GM12878 (cell line): ENCODE measurements at regions not wholly inside any gene's neighbourhood (a gene's known extent, or its start where the extent isn't known, plus 50 kb on each side); places are given as distances from the start of the nearest gene placed in this dataset.

Experiments
- ATAC-seq: fragments of 200-7000 bp; cut with Tn5 transposase; 3 replicates; pipeline ENCODE4 v1.9.1; 2020; ENCODE audit warnings: mild to moderate bottlenecking, moderate library complexity
- BruUV-seq: library from RNA; stranded (reverse); fragments of 400-500 nt; replicated peaks from 2 replicates; lab custom pipeline; 2021; lab: Mats Ljungman, UMichigan
- CTCF ChIA-PET: fragments of 300-600 bp; sonication (Branson Sonifier 250); formaldehyde crosslinking; extraction: SDS; loops from one replicate; lab custom pipeline; 2021; ENCODE audit warnings: inconsistent platforms; lab: Yijun Ruan, JAX
- POLR2A ChIA-PET: fragments of 350-600 bp; formaldehyde crosslinking; extraction: SDS; loops from one replicate; lab custom pipeline; 2021; ENCODE audit warnings: inconsistent platforms; lab: Charles Lee
- RAD21 ChIA-PET: fragments of 300-600 bp; sonication (Branson Sonifier 250); formaldehyde crosslinking; loops from one replicate; lab custom pipeline; 2023; ENCODE audit warnings: antibody characterized with exemption; ENCODE audit not compliant: unreplicated experiment; lab: Charles Lee
- SMC1A ChIA-PET: fragments of 300-600 bp; sonication (Branson Sonifier 250); formaldehyde crosslinking; loops from one replicate; lab custom pipeline; 2023; ENCODE audit not compliant: unreplicated experiment, uncharacterized antibody; lab: Charles Lee
- DNase-seq: peaks from one replicate; pipeline ENCODE4 v3.0.0-alpha.2; 2011; ENCODE audit warnings: low read depth, low spot score
- FAIRE-seq: peaks from 3 replicates; lab custom pipeline; 2011; peaks lifted over from hg19 to GRCh38; lab: Jason Lieb, UNC
- H2AFZ ChIP-seq: 2 replicates; pipeline ENCODE4 v1.6.0; 2011; ENCODE audit warnings: low read depth, low read length, control low read depth; ENCODE audit not compliant: control insufficient read depth
- H3K27ac ChIP-seq: 2 replicates; pipeline ENCODE4 v1.5.1; 2011; ENCODE audit warnings: control low read depth; ENCODE audit not compliant: control insufficient read depth, insufficient read depth
- H3K27me3 ChIP-seq, 2 experiments: replicated peaks in 1 of 2; 2 replicates each; pipeline versions ENCODE4 v1.6.0 to v1.6.1; 2011; ENCODE audit warnings: low read length in 1 of 2; ENCODE audit not compliant: control insufficient read depth in 2 of 2, insufficient read depth in 2 of 2
- H3K36me3 ChIP-seq, 2 experiments: 2 replicates each; pipeline ENCODE4 v1.5.1; 2011; ENCODE audit warnings: low read length in 1 of 2; ENCODE audit not compliant: control insufficient read depth in 2 of 2, insufficient read depth in 2 of 2
- H3K4me1 ChIP-seq: 2 replicates; pipeline ENCODE4 v1.6.1; 2011; ENCODE audit warnings: mild to moderate bottlenecking, low read length, moderate library complexity, mixed read lengths; ENCODE audit not compliant: control insufficient read depth, insufficient read depth
- H3K4me2 ChIP-seq: 2 replicates; pipeline ENCODE4 v1.6.0; 2011; ENCODE audit warnings: control low read depth; ENCODE audit not compliant: control insufficient read depth, insufficient read depth
- H3K4me3 ChIP-seq: fragments of 200-600 bp; sonication (generic); 2 replicates; pipeline ENCODE4 v1.5.1; 2016
- H3K79me2 ChIP-seq: 2 replicates; pipeline ENCODE4 v1.6.0; 2011; ENCODE audit warnings: low read length; ENCODE audit not compliant: control insufficient read depth, insufficient read depth
- H3K9ac ChIP-seq: 2 replicates; pipeline ENCODE4 v1.8.0; 2011; ENCODE audit warnings: low read length, control low read depth, mixed read lengths; ENCODE audit not compliant: control insufficient read depth, insufficient read depth
- H3K9me3 ChIP-seq: replicated peaks from 3 replicates; pipeline ENCODE4 v1.5.1; 2011; ENCODE audit warnings: mild to moderate bottlenecking, low read length; ENCODE audit not compliant: control insufficient read depth, insufficient read depth
- H4K20me1 ChIP-seq: 2 replicates; pipeline ENCODE4 v1.6.0; 2011; ENCODE audit not compliant: control insufficient read depth, insufficient read depth
- ATF7 ChIP-seq: fragments of 450-650 bp; IDR thresholded peaks from 2 replicates; pipeline ENCODE4 v1.6.1; 2016; ENCODE audit warnings: low read depth, mild to moderate bottlenecking
- BRCA1 ChIP-seq: IDR thresholded peaks from 2 replicates; pipeline ENCODE4 v1.6.1; 2011; ENCODE audit warnings: low read depth, low read length, improper control_type of control experiment
- CEBPZ ChIP-seq: fragments of 150-350 bp; IDR thresholded peaks from 2 replicates; pipeline ENCODE4 v1.6.1; 2016; ENCODE audit warnings: low read depth, low read length
- CREB1 ChIP-seq: IDR thresholded peaks from 2 replicates; pipeline ENCODE4 v1.6.1; 2012; ENCODE audit warnings: low read depth, mild to moderate bottlenecking, inconsistent platforms
- EGR1 ChIP-seq, 2 experiments: IDR thresholded peaks; 1 replicate in 1 of 2; 2 replicates in 1 of 2; pipeline ENCODE4 v1.6.1; 2011 to 2012; ENCODE audit warnings: low read depth in 2 of 2, low read length in 2 of 2, borderline replicate concordance in 1 of 2, mild to moderate bottlenecking in 1 of 2, moderate library complexity in 1 of 2
- HDAC2 ChIP-seq: fragments of 200-600 bp; sonication (generic); IDR thresholded peaks from 2 replicates; pipeline ENCODE4 v1.6.1; 2017
- JUND ChIP-seq: IDR thresholded peaks from 2 replicates; pipeline ENCODE4 v1.6.1; 2012; ENCODE audit warnings: low read depth, mild to moderate bottlenecking, low read length, improper control_type of control experiment, moderate library complexity
- MTA2 ChIP-seq: fragments of 450-650 bp; IDR thresholded peaks from 2 replicates; pipeline ENCODE4 v1.6.1; 2016; ENCODE audit warnings: low read depth, mild to moderate bottlenecking, moderate library complexity
- MYC ChIP-seq: IDR thresholded peaks from 2 replicates; pipeline ENCODE4 v1.6.1; 2011; ENCODE audit warnings: mild to moderate bottlenecking, low read length, moderate library complexity, inconsistent platforms; ENCODE audit not compliant: insufficient read depth, insufficient replicate concordance, insufficient read length, severe bottlenecking
- RBBP5 ChIP-seq: fragments of 200-600 bp; sonication (generic); conservative IDR thresholded peaks from 2 replicates; pipeline ENCODE4 v1.6.1; 2016
- ZNF622 ChIP-seq: fragments of 450-650 bp; IDR thresholded peaks from 2 replicates; pipeline ENCODE4 v1.6.1; 2017; ENCODE audit warnings: mild to moderate bottlenecking, inconsistent platforms
- WGBS: methylation state at CpG from one replicate; pipeline ENCODE4 v1.1.6; 2016; ENCODE audit warnings: low lambda C conversion rate; ENCODE audit not compliant: insufficient replicate concordance, insufficient coverage; ENCODE audit errors: missing lambda C conversion rate; 5-methylcytosine and 5-hydroxymethylcytosine counted together
- in situ Hi-C: fragments of 300-500 bp; cut with MboI; formaldehyde crosslinking; loops from 9 replicates; pipeline ENCODE4 v1.14.3; 2018; ENCODE audit warnings: mixed read lengths
- intact Hi-C: fragments of 100-400 bp; cut with micrococcal nuclease; formaldehyde crosslinking; loops from one replicate; pipeline ENCODE4 v1.14.2; 2022; ENCODE audit not compliant: unreplicated experiment
- TF ChIP-seq, protein P1 (sequence below): fragments of 450-650 bp; IDR thresholded peaks from 2 replicates; pipeline ENCODE4 v1.6.1; 2017; ENCODE audit warnings: antibody characterized with exemption, mild to moderate bottlenecking, moderate library complexity

- H3K79me2 ChIP-seq, result no peaks in the 10 kb centered on the region
- H3K4me1 ChIP-seq, result no peaks in the 10 kb centered on the region
- SMC1A ChIA-PET, result no interaction called here
- H3K27me3 ChIP-seq, result no peaks in the 10 kb centered on the region
- H3K27ac ChIP-seq, result no peak overlapping the region
- FAIRE-seq (no peak), DNase-seq (no peak)
- H2AFZ ChIP-seq, result no peak overlapping the region
- POLR2A ChIA-PET, result no interaction called here
- CTCF ChIA-PET, result no interaction called here
- H3K9ac ChIP-seq, result no peak overlapping the region
- H4K20me1 ChIP-seq, result no peaks in the 10 kb centered on the region
- in situ Hi-C loops (no loop called here), intact Hi-C loops (no loop called here)
- no TSS peak for BruUV-seq
- RAD21 ChIA-PET, result no interaction called here
- 63% methylated on average over 4 of the region's 4 CpGs for WGBS
- TF ChIP-seq HDAC2 (no peak), MTA2 (no peak), RBBP5 (no peak), EGR1 (IDR thresholded peaks at IDR 0.05; ENCODE audit: borderline replicate concordance in 1 of 2, low read depth in 2 of 2, low read length in 2 of 2) (no peak), JUND (no peak)
- TF ChIP-seq, all 136 proteins: peak for 0
- H3K36me3 ChIP-seq, result no peaks in the 10 kb centered on the region
- no peak for ATAC-seq
- H3K4me2 ChIP-seq, result no peak overlapping the region
- no peaks in the 10 kb centered on the region for H3K9me3 ChIP-seq
- no peak overlapping the region for H3K4me3 ChIP-seq
Observed at GRCh38 chr13:76715075-76715474, 171.1 kb downstream of the KCTD12 start.

- Histone ChIP-seq H3K79me2 (no peaks in the 10 kb centered on the region), H3K27me3 (no peaks in the 10 kb centered on the region), H3K27ac (no peak overlapping the region), H3K4me3 (no peak overlapping the region), H4K20me1 (no peaks in the 10 kb centered on the region), H2AFZ (no peak overlapping the region), H3K9ac (no peak overlapping the region), H3K9me3 (no peaks in the 10 kb centered on the region), H3K4me1 (no peaks in the 10 kb centered on the region), H3K4me2 (no peak overlapping the region), H3K36me3 (no peaks in the 10 kb centered on the region)
- FAIRE-seq (no peak), ATAC-seq (no peak), DNase-seq (no peak)
- TF ChIP-seq, protein P1, sequence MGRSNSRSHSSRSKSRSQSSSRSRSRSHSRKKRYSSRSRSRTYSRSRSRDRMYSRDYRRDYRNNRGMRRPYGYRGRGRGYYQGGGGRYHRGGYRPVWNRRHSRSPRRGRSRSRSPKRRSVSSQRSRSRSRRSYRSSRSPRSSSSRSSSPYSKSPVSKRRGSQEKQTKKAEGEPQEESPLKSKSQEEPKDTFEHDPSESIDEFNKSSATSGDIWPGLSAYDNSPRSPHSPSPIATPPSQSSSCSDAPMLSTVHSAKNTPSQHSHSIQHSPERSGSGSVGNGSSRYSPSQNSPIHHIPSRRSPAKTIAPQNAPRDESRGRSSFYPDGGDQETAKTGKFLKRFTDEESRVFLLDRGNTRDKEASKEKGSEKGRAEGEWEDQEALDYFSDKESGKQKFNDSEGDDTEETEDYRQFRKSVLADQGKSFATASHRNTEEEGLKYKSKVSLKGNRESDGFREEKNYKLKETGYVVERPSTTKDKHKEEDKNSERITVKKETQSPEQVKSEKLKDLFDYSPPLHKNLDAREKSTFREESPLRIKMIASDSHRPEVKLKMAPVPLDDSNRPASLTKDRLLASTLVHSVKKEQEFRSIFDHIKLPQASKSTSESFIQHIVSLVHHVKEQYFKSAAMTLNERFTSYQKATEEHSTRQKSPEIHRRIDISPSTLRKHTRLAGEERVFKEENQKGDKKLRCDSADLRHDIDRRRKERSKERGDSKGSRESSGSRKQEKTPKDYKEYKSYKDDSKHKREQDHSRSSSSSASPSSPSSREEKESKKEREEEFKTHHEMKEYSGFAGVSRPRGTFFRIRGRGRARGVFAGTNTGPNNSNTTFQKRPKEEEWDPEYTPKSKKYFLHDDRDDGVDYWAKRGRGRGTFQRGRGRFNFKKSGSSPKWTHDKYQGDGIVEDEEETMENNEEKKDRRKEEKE, result no peak
- no peak for TF ChIP-seq ATF7
- no peak for TF ChIP-seq ZNF622
- no peak for TF ChIP-seq CREB1
- no peak for TF ChIP-seq CEBPZ
- no peak for TF ChIP-seq MYC
- no peak for TF ChIP-seq BRCA1
- 20% methylated on average over 1 of the region's 1 CpG for WGBS
- ChIA-PET SMC1A (no interaction called here), POLR2A (no interaction called here), CTCF (no interaction called here), RAD21 (no interaction called here)
- BruUV-seq, result no TSS peak
- in situ Hi-C loops, result no loop called here
- intact Hi-C loops, result no loop called here
Observed at GRCh38 chr13:76713280-76713679, 172.9 kb downstream of the KCTD12 start.
